ENCODE measurements at regions not wholly inside any gene's neighbourhood (a gene's known extent, or its start where the extent isn't known, plus 50 kb on each side); places are given as distances from the start of the nearest gene placed in this dataset.

- no peak for DNase-seq
Measured at GRCh38 chr15:48058371-48058770, 62.4 kb upstream of the SLC24A5 start.

- peak; percentile 49 for DNase-seq
Measured at GRCh38 chr15:48059791-48060190, 61.0 kb upstream of the SLC24A5 start.

GRCh38 chr15:48060396-48060795, 60.4 kb upstream of the SLC24A5 start:
- DNase-seq, result no peak

GRCh38 chr15:48061605-48062004, 59.2 kb upstream of the SLC24A5 start:
- DNase-seq, result no peak

- DNase-seq, result no peak
Measured at GRCh38 chr15:48062148-48062872, 58.5 kb upstream of the SLC24A5 start.

- no peak for DNase-seq
Measured at GRCh38 chr15:48063411-48063985, 57.3 kb upstream of the SLC24A5 start.

- DNase-seq, result no peak
Measured at GRCh38 chr15:48064421-48064820, 56.4 kb upstream of the SLC24A5 start.

GRCh38 chr15:48066456-48066855, 54.3 kb upstream of the SLC24A5 start:
- no peak for DNase-seq

Data from hindlimb muscle (tissue), 1 donor.